HS-27A (cell line): ENCODE measurements at regions not wholly inside any gene's neighbourhood (a gene's known extent, or its start where the extent isn't known, plus 50 kb on each side); places are given as distances from the start of the nearest gene placed in this dataset.

Experiments
- DNase-seq: peaks from one replicate; pipeline ENCODE4 v3.0.0-alpha.2; 2012; ENCODE audit warnings: low read depth, missing footprints

DNA sequence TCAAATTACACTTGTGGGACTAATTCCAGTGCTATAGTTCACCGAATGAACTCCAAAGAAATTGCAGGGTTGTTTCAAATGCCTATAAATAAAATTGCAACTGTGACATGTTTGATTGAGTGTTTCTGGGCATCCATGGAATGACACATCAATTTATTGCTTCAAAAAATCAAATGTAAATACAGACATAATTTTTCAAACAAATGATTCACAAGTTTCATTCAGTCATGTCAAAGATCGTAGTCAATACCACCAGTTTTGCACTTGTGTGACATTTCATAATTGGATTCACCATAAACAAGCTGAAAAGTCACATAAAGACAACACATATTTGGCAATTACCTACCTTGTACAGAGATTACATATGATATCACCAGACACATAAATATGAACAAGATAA is 350.8 kb downstream of the CDH2 start:
- no peak for DNase-seq

DNA sequence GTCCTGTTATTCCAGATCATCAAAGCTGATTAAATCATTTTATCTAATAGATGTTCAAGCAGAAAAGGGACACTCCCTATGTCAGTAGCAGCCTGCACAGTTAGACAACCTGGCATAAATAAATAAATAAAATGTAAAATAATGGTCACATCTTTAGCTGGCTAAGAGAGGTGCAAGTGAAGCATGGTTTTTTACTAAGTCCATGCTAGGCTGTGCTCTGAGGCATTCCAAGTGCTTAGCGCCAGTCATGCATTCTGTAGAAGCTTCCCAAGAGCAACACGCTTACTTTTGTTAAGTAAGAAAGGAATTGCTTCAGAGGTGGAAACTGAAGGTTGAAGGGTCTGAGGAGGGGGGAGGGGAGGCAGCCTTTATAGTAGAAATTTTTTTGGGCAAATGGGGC is 351.2 kb downstream of the CDH2 start:
- no peak for DNase-seq

DNA sequence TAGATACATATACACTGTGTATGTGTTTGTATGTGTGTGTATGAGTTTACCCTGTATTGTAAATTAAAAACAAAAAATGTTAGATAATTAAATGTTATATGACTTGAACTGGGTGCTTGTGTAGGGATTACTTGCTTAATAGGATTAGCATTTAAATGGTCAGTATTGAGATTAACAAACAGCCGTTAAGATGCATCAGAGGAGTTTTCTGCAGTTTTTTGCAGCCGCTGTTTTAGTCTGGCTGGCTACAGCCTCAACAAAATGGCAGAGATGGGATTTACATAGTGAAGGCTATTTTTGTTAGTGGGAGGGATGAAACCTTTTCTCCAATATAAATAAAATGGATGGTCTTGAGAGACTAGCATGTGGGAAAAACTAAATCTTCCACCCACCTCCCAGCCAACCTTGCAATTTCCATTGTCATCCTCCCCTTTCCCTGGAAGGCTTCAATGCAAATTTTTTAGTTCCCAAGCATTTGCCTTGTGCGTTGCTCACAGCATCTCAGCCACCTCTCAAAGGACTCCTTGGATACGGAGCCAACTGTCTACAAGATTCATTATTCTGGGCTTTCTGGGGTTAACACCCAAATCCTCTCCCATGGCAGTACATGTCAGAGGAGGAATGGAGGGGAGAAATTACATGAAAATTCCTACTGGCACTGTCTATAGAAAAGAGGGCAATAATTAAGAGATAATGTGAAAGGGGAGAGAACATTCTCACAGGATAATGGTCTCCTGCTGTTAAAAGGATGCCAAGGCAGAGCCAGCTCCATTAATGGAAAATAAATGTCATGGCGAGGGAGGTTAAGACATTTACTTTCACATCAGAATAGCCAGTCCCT is 351.9 kb downstream of the CDH2 start:
- DNase-seq: no peak

DNA sequence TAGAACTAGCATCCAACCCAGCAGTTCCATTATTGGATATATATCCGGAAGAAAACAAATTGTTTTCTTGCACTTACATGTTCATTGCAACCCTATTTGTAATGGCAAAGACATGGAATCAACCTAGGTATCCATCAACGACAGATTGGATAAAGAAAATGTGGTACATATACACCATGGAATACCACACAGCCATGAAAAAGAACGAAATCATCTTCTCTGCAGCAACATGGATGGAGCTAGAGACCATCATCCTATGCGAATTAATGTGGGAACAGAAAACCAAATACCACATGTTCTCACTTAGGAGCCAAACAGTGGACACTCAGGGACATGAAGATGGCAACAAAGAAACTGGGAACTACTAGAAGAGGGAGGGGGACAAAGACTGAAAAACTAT is 352.7 kb downstream of the CDH2 start:
- DNase-seq: no peak

DNA sequence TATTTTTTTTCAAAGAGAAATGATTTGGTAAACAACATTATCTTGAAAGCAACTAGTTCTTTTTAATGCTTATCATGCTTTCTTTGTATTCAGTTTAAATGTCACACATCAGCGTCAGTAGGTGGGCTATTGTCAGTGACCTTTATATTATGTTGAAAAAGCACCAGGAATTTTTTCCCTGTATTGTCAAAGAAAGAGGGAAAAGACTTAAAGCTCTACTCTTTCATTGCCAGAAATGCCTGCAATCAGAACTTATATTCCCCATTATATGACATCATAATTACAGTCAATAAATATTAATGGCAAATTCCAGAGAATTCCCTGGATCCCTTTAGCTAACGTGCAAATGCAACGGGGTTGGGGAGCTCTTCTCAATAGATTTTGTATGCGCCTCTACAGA is 353.9 kb downstream of the CDH2 start:
- DNase-seq: no peak

DNA sequence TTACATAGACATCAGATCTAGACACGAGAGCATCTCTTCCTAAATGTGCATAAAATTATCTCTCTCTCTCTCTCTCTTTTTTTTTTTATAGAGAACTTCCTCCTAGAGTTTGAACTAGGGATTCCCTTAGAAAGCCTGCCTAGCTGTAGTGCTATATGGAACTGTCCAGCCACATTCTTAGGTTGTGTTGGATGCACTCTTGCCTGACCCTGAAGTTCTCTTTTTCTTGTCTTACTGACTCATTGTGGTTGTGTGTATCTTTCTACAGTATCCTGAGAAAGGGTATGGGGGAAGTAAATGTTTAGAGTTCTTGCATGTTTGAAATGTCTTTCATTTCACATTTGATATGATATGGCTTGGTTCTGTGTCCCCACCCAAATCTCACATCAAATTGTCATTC is 368.2 kb downstream of the CDH2 start:
- DNase-seq: no peak

DNA sequence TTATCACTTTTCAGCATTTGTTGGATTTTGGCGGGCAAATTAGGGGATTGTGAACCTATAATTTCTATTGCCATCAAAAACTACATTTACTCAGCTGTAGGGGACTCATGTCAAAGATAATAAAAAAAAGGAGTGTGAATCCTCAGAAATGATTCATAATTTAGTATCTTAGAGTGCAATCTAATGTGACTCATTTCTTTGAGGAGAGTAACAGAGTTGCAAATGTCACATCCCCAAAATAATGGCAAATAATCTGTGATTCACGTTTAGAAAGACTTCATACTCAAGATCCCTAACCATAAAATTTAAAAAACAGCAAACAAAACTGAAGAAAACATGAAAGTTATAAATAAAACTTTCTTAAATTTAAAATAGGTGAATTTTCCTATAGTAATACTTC is 373.0 kb downstream of the CDH2 start:
- DNase-seq: no peak

DNA sequence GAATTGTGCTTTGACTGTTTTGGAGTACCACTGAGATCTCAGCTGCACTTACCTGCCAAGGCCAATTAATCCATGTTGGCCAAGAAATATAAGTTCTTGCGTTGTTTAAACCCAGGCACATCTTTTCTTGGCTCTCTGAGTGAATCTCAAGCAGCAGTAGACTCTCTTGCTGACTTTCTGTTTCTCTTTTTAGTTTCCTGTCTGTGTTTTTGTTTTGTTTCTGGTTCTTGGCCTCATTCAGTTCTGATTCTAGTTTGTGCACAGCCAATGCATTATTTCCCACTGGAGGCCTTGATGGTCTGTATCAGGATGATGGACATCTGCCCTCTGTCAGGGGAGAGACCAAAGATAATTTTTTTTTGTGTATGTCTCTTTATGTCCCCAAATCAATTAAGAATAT is 379.4 kb downstream of the CDH2 start:
- DNase-seq: no peak

DNA sequence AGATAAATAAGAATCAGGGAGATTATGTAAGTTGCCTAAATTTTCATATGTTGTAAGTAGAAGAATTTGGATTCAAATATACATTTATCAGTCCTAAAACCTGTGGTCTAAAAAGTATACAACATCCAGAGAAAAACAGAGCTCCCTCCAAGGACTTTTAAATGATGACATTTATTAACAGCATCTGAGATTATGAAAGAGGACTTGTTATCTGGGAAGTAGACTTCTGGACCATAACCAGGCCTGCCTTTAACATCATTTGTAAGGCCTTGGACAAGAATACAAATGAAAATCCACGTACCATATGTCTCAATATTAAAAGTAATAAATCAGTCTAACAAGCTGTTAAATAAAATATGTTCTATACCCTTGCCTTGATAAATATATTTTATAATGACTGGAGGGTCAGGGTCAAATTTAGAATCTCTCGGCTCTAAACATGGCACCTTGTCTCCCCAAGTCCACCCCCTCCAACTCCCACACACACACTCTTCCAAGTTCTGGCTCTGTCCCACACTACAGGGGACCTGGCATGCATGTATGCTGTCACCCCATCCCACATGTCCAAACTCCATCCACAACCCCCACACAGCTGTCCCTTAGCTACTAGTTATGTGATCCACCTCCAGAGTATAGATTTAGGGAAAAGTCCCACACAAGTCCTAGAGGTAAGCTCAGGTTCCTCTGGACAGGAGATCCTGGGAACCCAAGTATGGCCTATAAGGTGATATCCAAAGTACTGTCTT is 382.6 kb downstream of the CDH2 start:
- DNase-seq: no peak

DNA sequence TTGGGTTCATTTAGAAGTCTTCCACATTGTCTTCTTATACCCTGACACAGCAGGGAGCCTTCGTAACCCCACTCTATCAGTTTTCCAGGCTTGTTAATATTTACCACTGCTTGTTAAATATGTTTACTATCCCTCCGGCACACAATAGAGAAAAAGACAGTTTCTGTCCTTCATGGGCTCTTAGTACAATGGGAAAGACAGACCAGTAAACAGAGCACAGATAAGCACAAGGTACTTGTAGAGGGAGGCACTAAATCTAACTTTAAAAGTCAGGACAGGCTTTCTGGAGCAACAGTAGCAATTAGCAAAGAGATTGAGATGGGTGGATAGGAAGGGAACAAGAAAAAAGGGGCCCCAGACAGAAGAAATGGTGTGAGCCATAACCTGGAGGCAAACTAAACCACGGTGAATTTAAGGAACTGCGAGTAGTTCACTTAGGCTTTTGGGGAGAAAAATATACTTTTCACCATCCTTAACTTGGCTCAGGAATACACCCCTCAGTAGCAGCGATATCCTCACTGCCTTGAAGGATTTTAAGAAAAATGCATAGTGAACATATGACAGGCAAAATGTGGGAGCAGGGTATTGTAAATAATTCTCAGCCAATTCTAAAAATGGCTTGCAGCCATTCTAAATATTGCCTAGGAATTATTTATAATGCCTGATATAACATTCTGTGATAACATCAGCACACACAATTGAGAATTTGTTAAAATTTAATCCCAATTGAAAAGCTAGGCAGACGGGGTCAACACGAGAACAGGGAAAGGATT is 383.7 kb downstream of the CDH2 start:
- DNase-seq: no peak

DNA sequence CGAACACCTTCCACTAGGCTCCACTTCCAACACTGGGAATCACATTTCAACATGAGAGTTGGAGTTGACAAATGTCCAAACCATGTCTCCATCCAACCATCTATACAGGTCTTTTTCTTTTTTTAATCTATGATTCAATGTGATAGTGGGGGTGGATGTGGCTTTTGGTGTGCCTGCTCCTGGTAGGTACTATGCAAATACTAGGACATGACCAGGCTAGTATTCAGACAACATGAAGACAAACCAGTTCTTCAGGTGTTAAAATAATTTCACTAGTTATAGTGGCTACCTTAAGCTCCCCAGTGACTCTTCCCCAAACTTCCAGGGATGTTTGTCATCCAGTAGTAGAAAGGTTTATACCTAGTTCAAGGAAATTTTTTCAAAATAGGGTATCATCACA is 387.5 kb downstream of the CDH2 start:
- no peak for DNase-seq

DNA sequence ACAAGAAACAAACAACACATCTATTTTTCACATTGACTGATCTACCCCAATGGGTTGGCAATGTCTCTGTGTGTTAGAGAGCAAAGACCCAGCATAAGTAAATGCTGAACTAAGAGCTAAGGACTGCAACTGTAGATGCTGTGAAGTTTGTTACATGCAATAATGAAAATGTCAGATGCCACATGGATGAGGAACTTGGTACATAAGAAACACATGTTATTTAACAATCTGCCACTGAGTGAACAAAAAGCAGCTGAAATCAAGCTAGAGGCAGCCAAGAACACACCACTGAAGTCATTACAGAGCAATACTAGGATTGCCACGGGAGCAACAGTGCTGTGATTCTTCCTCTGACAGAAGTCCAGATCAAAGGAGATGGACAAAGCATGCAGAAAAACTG is 389.4 kb downstream of the CDH2 start:
- DNase-seq: no peak

DNA sequence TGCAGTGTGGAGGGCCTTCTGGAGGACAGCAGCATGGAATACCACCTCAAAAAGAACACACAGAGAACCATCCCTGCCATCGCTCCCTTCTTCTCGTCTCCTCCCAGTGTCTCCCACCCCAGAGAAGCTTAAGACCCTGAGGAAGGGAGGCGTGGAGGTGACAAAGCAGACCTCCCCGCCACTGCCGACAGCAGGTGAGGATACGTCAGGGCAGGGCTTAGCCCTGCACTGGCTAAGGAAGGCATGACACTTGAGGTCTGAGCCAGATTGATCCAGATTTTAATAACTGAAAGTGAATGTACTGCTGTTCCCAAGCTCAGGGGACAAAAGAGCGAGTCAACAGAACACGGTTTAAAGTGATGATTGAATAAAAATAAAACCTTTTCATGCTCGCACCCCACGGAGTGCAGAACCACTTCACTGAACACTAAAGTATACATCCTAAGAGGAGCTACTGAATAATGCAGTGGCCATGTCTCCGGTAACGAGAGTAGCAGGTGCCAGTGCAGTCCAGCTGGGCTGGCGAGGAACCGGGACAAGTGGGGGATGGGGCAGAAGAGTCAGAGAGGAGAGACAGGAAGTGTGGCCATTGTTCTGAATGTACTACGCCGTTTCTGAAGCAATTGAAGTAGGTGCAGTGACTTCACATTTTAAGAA is 391.0 kb downstream of the CDH2 start:
- no peak for DNase-seq

DNA sequence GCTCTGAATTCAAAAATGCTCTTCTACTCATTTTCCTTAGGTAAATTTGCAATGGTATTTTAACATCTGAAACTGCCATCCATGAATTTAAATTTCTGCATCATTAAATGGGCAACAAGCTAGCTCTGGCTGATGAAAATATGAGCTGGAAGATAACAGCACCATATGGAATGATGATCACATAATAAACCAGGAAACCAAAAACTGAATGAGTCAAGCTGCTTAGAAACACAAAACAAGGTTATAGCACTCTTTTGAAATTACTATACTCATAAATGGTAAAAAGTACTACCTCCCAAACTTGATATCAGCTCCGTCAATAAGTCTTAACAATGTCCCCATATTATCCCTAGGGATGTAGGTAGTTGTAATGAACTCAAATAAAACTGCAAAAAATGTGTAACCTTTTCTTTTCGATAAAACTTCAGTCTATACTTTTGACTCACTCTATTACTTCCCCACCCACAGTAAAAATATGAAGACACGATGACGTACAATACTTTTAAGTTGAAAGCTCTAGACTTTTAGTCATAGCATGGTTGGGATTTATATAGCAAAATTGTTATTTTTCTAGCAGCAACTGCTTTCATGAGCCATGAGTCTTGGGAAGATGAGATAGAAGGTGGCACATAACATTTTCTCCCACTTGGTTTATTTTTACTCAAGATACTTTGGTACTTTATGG is 396.7 kb downstream of the CDH2 start:
- no peak for DNase-seq

DNA sequence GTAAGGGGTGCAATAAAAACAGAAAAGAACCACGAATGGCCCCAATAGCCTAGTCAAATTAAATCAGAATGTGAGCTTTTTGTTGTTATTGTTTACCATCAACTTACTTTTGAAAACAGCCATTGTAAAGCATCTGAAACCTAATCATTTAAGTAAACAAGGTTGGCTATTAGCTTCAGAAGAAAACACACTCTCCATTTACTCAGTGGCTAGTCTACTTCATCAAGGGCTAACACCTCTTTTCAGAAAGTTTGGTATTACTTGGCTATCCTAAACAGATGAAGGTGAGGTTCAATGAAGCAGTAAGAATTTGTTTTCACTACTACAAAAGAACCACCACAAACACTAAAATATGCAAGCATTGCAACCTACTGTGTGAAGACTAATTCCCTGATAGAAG is 398.0 kb downstream of the CDH2 start:
- no peak for DNase-seq

DNA sequence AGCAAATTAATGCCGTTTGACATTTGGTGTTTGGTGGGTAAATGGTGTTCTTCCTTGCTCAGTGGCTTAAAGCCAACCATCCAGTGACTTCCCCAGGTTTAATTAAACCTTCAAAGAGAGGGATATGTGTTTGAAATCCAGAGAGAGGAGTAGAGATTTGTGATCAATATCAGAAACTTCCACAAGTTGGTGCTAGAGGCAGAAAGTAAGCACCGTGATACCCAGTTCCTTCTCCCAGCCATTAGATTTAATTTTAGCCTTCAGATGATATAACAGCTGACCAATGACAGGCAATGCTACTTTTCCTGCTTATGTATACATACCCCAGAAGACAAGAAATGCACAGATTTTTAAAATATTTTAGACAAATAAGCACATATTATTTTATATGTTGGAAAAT is 398.5 kb downstream of the CDH2 start:
- no peak for DNase-seq

DNA sequence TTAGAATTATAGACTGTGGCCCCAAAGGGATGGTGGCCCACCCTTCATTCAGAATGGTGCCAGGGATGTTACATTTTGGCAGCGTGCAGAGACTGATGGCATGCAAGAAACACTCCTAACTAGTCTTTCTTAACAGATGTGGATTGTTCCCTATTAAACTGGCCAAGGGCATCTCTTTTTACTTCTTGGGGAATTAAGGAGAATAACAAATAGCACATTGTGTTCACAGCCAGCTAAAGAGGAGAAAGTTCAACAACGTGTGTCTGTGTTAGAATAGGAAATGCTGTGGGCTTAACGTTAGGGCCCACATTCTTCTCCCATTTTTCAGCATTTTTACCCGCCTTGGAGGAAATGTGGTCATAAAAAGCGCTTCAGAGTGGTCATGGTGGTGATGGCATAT is 404.8 kb downstream of the CDH2 start:
- DNase-seq: no peak

DNA sequence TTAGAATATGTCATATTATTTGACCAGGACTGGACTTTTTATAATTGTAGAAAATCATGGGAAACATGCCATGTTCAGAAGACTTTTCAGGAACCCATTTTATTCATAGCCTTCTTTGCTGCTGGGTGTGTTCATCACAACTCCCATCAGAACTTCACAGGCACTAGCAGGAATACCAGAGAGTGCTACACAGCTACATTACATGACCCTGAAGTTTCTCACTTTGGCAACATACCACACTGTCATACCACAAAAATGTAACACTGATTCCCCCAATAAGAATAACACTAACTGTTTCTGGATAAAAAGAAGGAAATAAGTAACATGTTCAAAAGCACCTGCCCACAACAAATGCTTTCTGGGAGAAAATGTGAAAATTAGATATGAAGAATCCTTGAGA is 405.4 kb downstream of the CDH2 start:
- DNase-seq: no peak

DNA sequence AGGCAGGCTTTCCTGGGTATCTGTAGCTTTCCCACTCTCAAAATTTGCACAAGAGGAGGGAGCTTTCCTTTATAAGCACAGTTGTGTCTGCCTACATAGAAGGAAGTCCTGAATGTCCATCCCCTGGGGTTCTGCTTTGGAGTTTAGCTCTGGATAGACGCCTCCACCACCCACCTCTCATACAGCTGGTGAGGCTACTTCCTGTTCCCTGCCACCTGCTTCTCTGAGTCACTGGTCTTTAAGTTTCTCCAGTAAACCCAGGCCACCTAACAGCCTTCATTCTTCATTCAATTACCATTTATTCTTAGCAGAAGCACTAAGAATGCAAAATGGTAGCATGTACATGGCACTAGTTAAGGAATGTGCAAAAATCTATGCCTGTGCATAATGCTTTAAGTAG is 407.8 kb downstream of the CDH2 start:
- no peak for DNase-seq

DNA sequence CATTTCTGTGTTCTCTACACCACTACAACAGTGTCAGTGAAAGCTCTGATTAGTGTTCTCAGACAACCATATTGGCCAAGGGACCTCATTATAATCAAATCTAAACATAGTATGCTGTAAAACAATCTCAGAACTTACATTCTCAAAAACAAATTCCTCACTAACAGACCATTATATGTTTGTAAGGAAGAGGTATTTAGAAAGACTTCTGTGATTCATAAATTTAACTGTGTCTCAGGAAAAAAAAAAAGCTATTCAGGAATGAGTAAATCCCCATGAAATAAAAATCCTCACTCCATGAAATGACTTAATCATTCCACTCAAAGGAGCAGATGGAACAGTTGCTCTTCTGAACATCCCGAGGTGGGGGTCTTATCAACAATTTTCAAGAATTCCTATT is 413.0 kb downstream of the CDH2 start:
- no peak for DNase-seq

DNA sequence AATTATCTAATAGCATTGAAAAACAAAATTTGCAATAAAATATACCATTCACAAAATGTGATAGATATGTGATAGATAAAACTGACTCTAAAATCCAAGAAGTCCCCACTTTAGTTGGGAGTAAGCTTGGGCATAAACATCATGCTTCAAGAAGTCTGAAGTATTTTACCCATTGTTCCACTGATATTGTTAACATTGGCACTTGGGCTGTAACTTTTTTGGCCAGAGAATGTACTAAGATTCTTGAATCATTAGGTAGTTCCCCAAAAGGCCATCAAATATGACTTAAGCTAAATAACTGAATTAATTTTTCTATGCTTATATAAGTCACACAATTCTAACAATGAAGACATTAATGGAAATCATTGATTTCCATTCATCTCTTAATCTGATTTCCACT is 413.6 kb downstream of the CDH2 start:
- DNase-seq: no peak

DNA sequence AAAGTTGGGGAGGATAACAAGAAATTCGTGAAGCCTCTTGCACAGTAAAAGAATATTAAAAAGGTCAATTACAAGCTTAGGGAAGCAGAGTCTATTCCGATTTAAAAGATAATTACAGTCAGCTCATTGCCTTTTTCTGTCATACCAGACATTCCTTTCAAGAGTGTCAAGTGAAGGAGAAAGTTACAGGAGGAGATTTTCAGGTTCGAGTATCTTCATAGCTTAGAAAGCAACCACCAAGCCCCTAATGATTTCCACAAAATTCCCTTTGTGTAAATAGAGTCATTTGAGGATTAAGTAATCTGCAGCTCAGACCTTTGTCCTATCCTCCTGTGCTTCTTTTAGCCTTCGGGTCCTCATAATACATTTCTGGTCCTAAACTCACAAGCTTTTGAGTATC is 414.9 kb downstream of the CDH2 start:
- no peak for DNase-seq
